ENCODE measurements at regions not wholly inside any gene's neighbourhood (a gene's known extent, or its start where the extent isn't known, plus 50 kb on each side); places are given as distances from the start of the nearest gene placed in this dataset.

- TF ChIP-seq CTCF (IDR thresholded peaks at IDR 0.05) (no peak), POLR2A (IDR thresholded peaks at IDR 0.05) (no peak)
Observed at GRCh38 chr1:101323535-101323934, 86.7 kb downstream of the S1PR1 start.
